KG1 (cell line): ENCODE measurements at regions not wholly inside any gene's neighbourhood (a gene's known extent, or its start where the extent isn't known, plus 50 kb on each side); places are given as distances from the start of the nearest gene placed in this dataset.
"Not testable (repeated sequence)": the region's sequence is repeated elsewhere in the genome, so short reads cannot be mapped to it uniquely, and the experiment has no call there.

Experiments
- DNase-seq: peaks from one replicate; lab custom pipeline; 2025; lab: John Stamatoyannopoulos, UW

GRCh38 chr2:66030553-66030952 is 404.4 kb upstream of the MEIS1 start:
- no peak for DNase-seq

GRCh38 chr2:66024391-66024790 is 410.5 kb upstream of the MEIS1 start:
- DNase-seq, result no peak

- DNase-seq, result no peak
Measured at GRCh38 chr2:66021296-66021695, 413.6 kb upstream of the MEIS1 start.

- DNase-seq, result no peak
Measured at GRCh38 chr2:66017763-66018162, 417.2 kb upstream of the MEIS1 start.

GRCh38 chr2:66014450-66014849 is 420.5 kb upstream of the MEIS1 start:
- no peak for DNase-seq

- no peak for DNase-seq
Measured at GRCh38 chr2:66013456-66013855, 421.5 kb upstream of the MEIS1 start.

- DNase-seq, result no peak
Measured at GRCh38 chr2:66003931-66004330, 431.0 kb upstream of the MEIS1 start.

- DNase-seq, result no peak
Measured at GRCh38 chr2:66001538-66001937, 433.4 kb upstream of the MEIS1 start.

GRCh38 chr2:66000901-66001300 is 434.0 kb upstream of the MEIS1 start:
- no peak for DNase-seq

GRCh38 chr2:65999796-66000195 is 435.1 kb upstream of the MEIS1 start:
- no peak for DNase-seq

- DNase-seq, result no peak
Measured at GRCh38 chr2:65999103-65999502, 435.8 kb upstream of the MEIS1 start.

GRCh38 chr2:65997961-65998360 is 437.0 kb upstream of the MEIS1 start:
- no peak for DNase-seq

GRCh38 chr2:65992198-65992554 is 442.7 kb upstream of the MEIS1 start:
- no peak for DNase-seq

GRCh38 chr2:65991381-65992197 is 443.3 kb upstream of the MEIS1 start:
- no peak for DNase-seq

GRCh38 chr2:65985986-65986385 is 448.9 kb upstream of the MEIS1 start:
- DNase-seq, result no peak

GRCh38 chr2:65980531-65980930 is 454.4 kb upstream of the MEIS1 start:
- DNase-seq, result no peak

- DNase-seq, result no peak
Measured at GRCh38 chr2:65979446-65979845, 455.5 kb upstream of the MEIS1 start.

- DNase-seq, result peak; percentile 4
Measured at GRCh38 chr2:65974067-65974723, 460.7 kb upstream of the MEIS1 start.

- no peak for DNase-seq
Measured at GRCh38 chr2:65969161-65969560, 465.8 kb upstream of the MEIS1 start.

- DNase-seq, result not testable (repeated sequence)
Measured at GRCh38 chr2:65963303-65963702, 471.6 kb upstream of the MEIS1 start.

GRCh38 chr2:65960953-65961352 is 474.0 kb upstream of the MEIS1 start:
- no peak for DNase-seq

- DNase-seq, result no peak
Measured at GRCh38 chr2:65957886-65958285, 477.0 kb upstream of the MEIS1 start.

- no peak for DNase-seq
Measured at GRCh38 chr2:65957454-65957853, 477.5 kb upstream of the MEIS1 start.

- no peak for DNase-seq
Measured at GRCh38 chr2:65955259-65955658, 479.7 kb upstream of the MEIS1 start.
